WTC11 (cell line): ENCODE measurements at regions not wholly inside any gene's neighbourhood (a gene's known extent, or its start where the extent isn't known, plus 50 kb on each side); places are given as distances from the start of the nearest gene placed in this dataset.

Experiments
- ATAC-seq: fragments of 200-7000 bp; cut with Tn5 transposase; 2 replicates; pipeline ENCODE4 v1.10.0; 2021; ENCODE audit warnings: mild to moderate bottlenecking, moderate library complexity
- CTCF ChIA-PET: fragments of 300-600 bp; sonication (Branson Sonifier 250); formaldehyde crosslinking; loops from one replicate; lab custom pipeline; 2021; ENCODE audit warnings: antibody characterized with exemption; lab: Charles Lee
- POLR2A ChIA-PET: fragments of 350-600 bp; sonication (Branson Sonifier 250); formaldehyde crosslinking; loops from one replicate; lab custom pipeline; 2021; ENCODE audit warnings: antibody characterized with exemption; lab: Charles Lee
- DNase-seq: peaks from one replicate; pipeline ENCODE4 v3.0.0; 2021; ENCODE audit warnings: low spot score
- H3K27ac Mint-ChIP-seq: 2 replicates; pipeline ENCODE4 v1.8.0; 2021; ENCODE audit warnings: mixed read lengths
- H3K27me3 Mint-ChIP-seq: 2 replicates; pipeline ENCODE4 v1.8.0; 2021; ENCODE audit warnings: low read depth, mild to moderate bottlenecking, moderate library complexity, mixed read lengths
- H3K36me3 Mint-ChIP-seq: 2 replicates; pipeline ENCODE4 v1.8.0; 2021; ENCODE audit warnings: mixed read lengths
- H3K4me1 Mint-ChIP-seq: 2 replicates; pipeline ENCODE4 v1.8.0; 2022; ENCODE audit warnings: mixed read lengths
- H3K4me3 Mint-ChIP-seq: 2 replicates; pipeline ENCODE4 v1.8.0; 2021; ENCODE audit warnings: mild to moderate bottlenecking, moderate library complexity, mixed read lengths
- H3K9me3 Mint-ChIP-seq: 2 replicates; pipeline ENCODE4 v1.8.0; 2021; ENCODE audit warnings: mixed read lengths
- ARID4B ChIP-seq: sonication (generic); formaldehyde crosslinking; IDR thresholded peaks from 2 replicates; pipeline ENCODE4 v1.8.0; 2023; ENCODE audit warnings: missing genetic modification reagents, mild to moderate bottlenecking, borderline replicate concordance
- ETV6 ChIP-seq: sonication (generic); formaldehyde crosslinking; IDR thresholded peaks from 2 replicates; pipeline ENCODE4 v1.8.1; 2022; ENCODE audit warnings: mild to moderate bottlenecking, missing genetic modification reagents
- FOXJ3 ChIP-seq: sonication (generic); formaldehyde crosslinking; IDR thresholded peaks from 2 replicates; pipeline ENCODE4 v1.9.0; 2021; ENCODE audit warnings: missing genetic modification reagents, mild to moderate bottlenecking, borderline replicate concordance
- FOXP1 ChIP-seq: sonication (generic); formaldehyde crosslinking; IDR thresholded peaks from 2 replicates; pipeline ENCODE4 v1.8.0; 2022; ENCODE audit warnings: missing genetic modification reagents, mild to moderate bottlenecking, moderate library complexity, borderline replicate concordance
- FOXP4 ChIP-seq: sonication (generic); formaldehyde crosslinking; IDR thresholded peaks from 2 replicates; pipeline ENCODE4 v1.8.0; 2022; ENCODE audit warnings: mild to moderate bottlenecking, missing genetic modification reagents
- GTF2I ChIP-seq: fragments of 250-450 bp; sonication (Bioruptor Pico); conservative IDR thresholded peaks from 2 replicates; pipeline ENCODE4 v1.4.0; 2021; ENCODE audit warnings: mild to moderate bottlenecking
- JAZF1 ChIP-seq: fragments of 250-450 bp; sonication (Bioruptor Pico); IDR thresholded peaks from 2 replicates; pipeline ENCODE4 v1.9.0; 2021; ENCODE audit warnings: moderate library complexity, mild to moderate bottlenecking, inconsistent platforms
- MAX ChIP-seq: sonication (generic); formaldehyde crosslinking; IDR thresholded peaks from 2 replicates; pipeline ENCODE4 v1.8.0; 2022; ENCODE audit warnings: mild to moderate bottlenecking, missing genetic modification reagents
- MXD4 ChIP-seq: fragments of 250-450 bp; sonication (Bioruptor Pico); IDR thresholded peaks from 2 replicates; pipeline ENCODE4 v1.8.0; 2021; ENCODE audit warnings: mild to moderate bottlenecking, moderate library complexity, borderline replicate concordance
- NFYB ChIP-seq: sonication (generic); formaldehyde crosslinking; conservative IDR thresholded peaks from 2 replicates; pipeline ENCODE4 v1.8.0; 2022; ENCODE audit warnings: low read depth, missing genetic modification reagents
- PRRX2 ChIP-seq: fragments of 250-450 bp; sonication (Bioruptor Pico); IDR thresholded peaks from 2 replicates; pipeline ENCODE4 v1.8.0; 2021; ENCODE audit warnings: mild to moderate bottlenecking
- SMAD4 ChIP-seq: sonication (generic); formaldehyde crosslinking; IDR thresholded peaks from 2 replicates; pipeline ENCODE4 v1.8.0; 2022; ENCODE audit warnings: mild to moderate bottlenecking, missing genetic modification reagents
- STAT6 ChIP-seq: sonication (generic); formaldehyde crosslinking; conservative IDR thresholded peaks from 2 replicates; pipeline ENCODE4 v1.8.1; 2023; ENCODE audit warnings: mild to moderate bottlenecking, low read depth, missing genetic modification reagents, moderate library complexity
- TP53 ChIP-seq: sonication (generic); formaldehyde crosslinking; IDR thresholded peaks from 2 replicates; pipeline ENCODE4 v1.8.1; 2023; ENCODE audit warnings: mild to moderate bottlenecking, missing genetic modification reagents
- ZBTB21 ChIP-seq: sonication (generic); formaldehyde crosslinking; IDR thresholded peaks from 2 replicates; pipeline ENCODE4 v1.8.1; 2023; ENCODE audit warnings: mild to moderate bottlenecking, missing genetic modification reagents, borderline replicate concordance
- ZNF121 ChIP-seq: sonication (generic); formaldehyde crosslinking; IDR thresholded peaks from 2 replicates; pipeline ENCODE4 v1.8.0; 2023; ENCODE audit warnings: missing genetic modification reagents
- ZNF219 ChIP-seq: sonication (generic); formaldehyde crosslinking; IDR thresholded peaks from 2 replicates; pipeline ENCODE4 v1.8.0; 2023; ENCODE audit warnings: missing genetic modification reagents, mild to moderate bottlenecking, borderline replicate concordance
- ZNF263 ChIP-seq: sonication (generic); formaldehyde crosslinking; IDR thresholded peaks from 2 replicates; pipeline ENCODE4 v1.8.1; 2022; ENCODE audit warnings: low read depth, mild to moderate bottlenecking, moderate library complexity, missing genetic modification reagents
- ZNF423 ChIP-seq: fragments of 250-450 bp; sonication (Bioruptor Pico); IDR thresholded peaks from 2 replicates; pipeline ENCODE4 v2.1.2; 2022; ENCODE audit warnings: mild to moderate bottlenecking, moderate library complexity
- ZNF512 ChIP-seq: sonication (generic); formaldehyde crosslinking; IDR thresholded peaks from 2 replicates; pipeline ENCODE4 v1.8.1; 2022; ENCODE audit warnings: missing genetic modification reagents, borderline replicate concordance
- ZNF671 ChIP-seq: fragments of 250-450 bp; sonication (Bioruptor Pico); IDR thresholded peaks from 2 replicates; pipeline ENCODE4 v1.8.0; 2021; ENCODE audit warnings: mild to moderate bottlenecking

GRCh38 chr10:130719448-130719752 is 583.2 kb downstream of the GLRX3 start (continued):
- TF ChIP-seq ZNF512 (CRISPR knock-in tag) (no peak), ARID4B (CRISPR knock-in tag) (no peak), JAZF1 (CRISPR knock-in tag) (no peak), ZNF219 (CRISPR knock-in tag) (no peak), ETV6 (CRISPR knock-in tag) (no peak)

GRCh38 chr10:130720235-130720634 is 584.0 kb downstream of the GLRX3 start:
- ChIA-PET POLR2A (no interaction called here), CTCF (no interaction called here)
- TF ChIP-seq NFYB (CRISPR knock-in tag): no peak
- TF ChIP-seq GTF2I (CRISPR knock-in tag): no peak
- TF ChIP-seq ZNF121 (CRISPR knock-in tag): no peak
- TF ChIP-seq TP53 (CRISPR knock-in tag): no peak
- TF ChIP-seq MAX (CRISPR knock-in tag): no peak
- TF ChIP-seq SMAD4 (CRISPR knock-in tag): no peak
- no peak for TF ChIP-seq ZBTB21 (CRISPR knock-in tag)
- TF ChIP-seq FOXP4 (CRISPR knock-in tag): no peak
- no peak for TF ChIP-seq ZNF671
- DNase-seq (no peak), ATAC-seq (no peak)
- H3K4me1 Mint-ChIP-seq: no peaks in the 10 kb centered on the region
- no peak overlapping the region for H3K4me3 Mint-ChIP-seq
- peaks cover 69% of the 10 kb centered on the region for H3K9me3 Mint-ChIP-seq
- H3K27ac Mint-ChIP-seq: no peak overlapping the region
- H3K36me3 Mint-ChIP-seq: peaks cover 68% of the 10 kb centered on the region
- peaks cover 4% of the 10 kb centered on the region for H3K27me3 Mint-ChIP-seq

- Mint-ChIP-seq H3K9me3 (peaks cover 73% of the 10 kb centered on the region), H3K4me1 (no peaks in the 10 kb centered on the region), H3K27me3 (peaks cover 7% of the 10 kb centered on the region), H3K27ac (no peak overlapping the region), H3K4me3 (no peak overlapping the region), H3K36me3 (peaks cover 72% of the 10 kb centered on the region)
- CTCF ChIA-PET: no interaction called here
- TF ChIP-seq PRRX2 (no peak), ZNF423 (CRISPR knock-in tag) (no peak), STAT6 (CRISPR knock-in tag) (no peak), MXD4 (no peak), JAZF1 (CRISPR knock-in tag) (no peak), FOXJ3 (CRISPR knock-in tag) (no peak), ZNF263 (CRISPR knock-in tag) (no peak), FOXP1 (CRISPR knock-in tag) (no peak)
- DNase-seq (no peak), ATAC-seq (no peak)
- POLR2A ChIA-PET: no interaction called here
These were observed 585.8 kb downstream of the GLRX3 start for GRCh38 chr10:130721971-130722370.
